PC-9 (cell line): ENCODE measurements at regions not wholly inside any gene's neighbourhood (a gene's known extent, or its start where the extent isn't known, plus 50 kb on each side); places are given as distances from the start of the nearest gene placed in this dataset.

Experiments used
- BruUV-seq: library from RNA; stranded (reverse); fragments of 400-500 nt; replicated peaks from 2 replicates; lab custom pipeline; 2021; lab: Mats Ljungman, UMichigan
- CTCF ChIA-PET: fragments of 300-600 bp; sonication (Branson Sonifier 250); formaldehyde crosslinking; loops from one replicate; lab custom pipeline; 2022; ENCODE audit warnings: antibody characterized with exemption; lab: Charles Lee
- POLR2A ChIA-PET: fragments of 300-600 bp; sonication (Branson Sonifier 250); formaldehyde crosslinking; loops from one replicate; lab custom pipeline; 2022; ENCODE audit warnings: antibody characterized with exemption; ENCODE audit not compliant: unreplicated experiment; lab: Charles Lee
- DNase-seq, 2 experiments: peaks; one replicate each; pipeline versions ENCODE4 v3.0.0 to v3.0.0-alpha.2; 2015 to 2022; ENCODE audit warnings: mixed read lengths in 1 of 2
- H2AFZ ChIP-seq: fragments of 200-600 bp; sonication (generic); 2 replicates; pipeline ENCODE4 v1.8.1; 2017; ENCODE audit warnings: antibody characterized with exemption
- H3F3A ChIP-seq: fragments of 200-600 bp; sonication (generic); 2 replicates; pipeline ENCODE4 v1.8.1; 2017; ENCODE audit warnings: antibody characterized with exemption, mild to moderate bottlenecking, low read depth; ENCODE audit not compliant: insufficient read depth
- H3K27ac ChIP-seq: fragments of 200-600 bp; sonication (generic); 2 replicates; pipeline ENCODE4 v1.6.1; 2016; ENCODE audit warnings: mixed run types
- H3K27me3 ChIP-seq: fragments of 200-600 bp; sonication (generic); 2 replicates; pipeline ENCODE4 v1.6.1; 2016; ENCODE audit warnings: low read depth, mixed run types; ENCODE audit not compliant: insufficient read depth
- H3K36me3 ChIP-seq: fragments of 200-600 bp; sonication (generic); 2 replicates; pipeline ENCODE4 v1.6.1; 2016; ENCODE audit warnings: low read depth, mixed run types
- H3K4me1 ChIP-seq: fragments of 200-600 bp; sonication (generic); replicated peaks from 2 replicates; pipeline ENCODE4 v1.6.1; 2016; ENCODE audit warnings: mixed run types; ENCODE audit not compliant: insufficient read depth
- H3K4me2 ChIP-seq: fragments of 200-600 bp; sonication (generic); 2 replicates; pipeline ENCODE4 v1.6.1; 2017; ENCODE audit warnings: mixed run types
- H3K4me3 ChIP-seq: fragments of 200-600 bp; sonication (generic); 2 replicates; pipeline ENCODE4 v1.6.1; 2016; ENCODE audit warnings: mixed run types
- H3K79me2 ChIP-seq: fragments of 200-600 bp; sonication (generic); 2 replicates; pipeline ENCODE4 v1.6.1; 2017; ENCODE audit warnings: low read depth, mixed run types
- H3K9me2 ChIP-seq: fragments of 200-600 bp; sonication (generic); 2 replicates; pipeline ENCODE4 v1.8.1; 2017; ENCODE audit warnings: mild to moderate bottlenecking; ENCODE audit not compliant: insufficient read depth
- H3K9me3 ChIP-seq: fragments of 200-600 bp; sonication (generic); 2 replicates; pipeline ENCODE4 v1.8.1; 2016; ENCODE audit warnings: low read depth; ENCODE audit not compliant: insufficient read depth
- H4K20me1 ChIP-seq: fragments of 200-600 bp; sonication (generic); 2 replicates; pipeline ENCODE4 v1.8.1; 2017; ENCODE audit not compliant: insufficient read depth
- EZH2 ChIP-seq: fragments of 200-600 bp; sonication (generic); IDR thresholded peaks from 2 replicates; pipeline ENCODE4 v1.8.0; 2017; ENCODE audit warnings: antibody characterized with exemption, low read depth
- intact Hi-C: fragments of 100-400 bp; cut with micrococcal nuclease; formaldehyde crosslinking; loops from one replicate; pipeline ENCODE4 v1.10.0; 2022; ENCODE audit not compliant: unreplicated experiment
- TF ChIP-seq, protein P1 (sequence below): fragments of 200-600 bp; sonication (generic); conservative IDR thresholded peaks from 2 replicates; pipeline ENCODE4 v1.6.1; 2017; ENCODE audit warnings: mixed run types, antibody characterized with exemption, mild to moderate bottlenecking, moderate library complexity

DNA sequence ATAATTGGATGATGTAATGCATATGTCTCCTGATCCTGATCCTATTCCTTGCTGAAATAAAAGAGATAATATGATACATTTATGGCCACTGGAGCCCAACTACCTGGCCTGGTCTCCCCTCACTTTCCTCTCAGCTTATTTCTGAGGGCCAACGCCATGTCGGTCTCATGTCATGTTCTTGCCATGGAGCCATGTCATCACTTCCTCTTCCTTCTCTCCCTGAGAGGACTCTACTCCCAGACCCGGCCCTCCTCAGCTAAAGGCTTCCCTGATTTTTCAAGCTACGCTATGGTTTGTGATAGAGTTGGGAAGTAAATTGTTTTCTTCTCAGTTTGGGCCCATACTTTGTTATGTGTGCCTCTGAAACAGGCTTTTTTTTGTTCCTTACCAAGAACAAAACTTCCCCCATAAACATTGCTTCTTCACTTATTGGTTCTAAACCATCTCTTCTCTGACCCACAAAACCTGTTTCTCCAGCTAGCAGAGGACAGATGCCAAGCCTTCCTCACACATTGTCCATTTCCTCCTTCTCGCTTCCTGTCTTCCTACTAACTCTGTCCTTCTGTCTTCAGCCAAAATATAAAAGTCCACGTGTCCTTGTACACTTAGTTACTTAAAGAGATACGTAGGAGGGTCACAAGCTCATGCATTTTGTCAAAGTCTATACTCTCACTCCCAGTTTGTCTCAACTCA is 319.9 kb upstream of the DACH1 start:
- intact Hi-C loops, result no loop called here
- POLR2A ChIA-PET, result no interaction called here
- H2AFZ ChIP-seq, result 0 out of 2 replicates have a peak overlapping the region, but pooled peaks have one; percentile 11

DNA sequence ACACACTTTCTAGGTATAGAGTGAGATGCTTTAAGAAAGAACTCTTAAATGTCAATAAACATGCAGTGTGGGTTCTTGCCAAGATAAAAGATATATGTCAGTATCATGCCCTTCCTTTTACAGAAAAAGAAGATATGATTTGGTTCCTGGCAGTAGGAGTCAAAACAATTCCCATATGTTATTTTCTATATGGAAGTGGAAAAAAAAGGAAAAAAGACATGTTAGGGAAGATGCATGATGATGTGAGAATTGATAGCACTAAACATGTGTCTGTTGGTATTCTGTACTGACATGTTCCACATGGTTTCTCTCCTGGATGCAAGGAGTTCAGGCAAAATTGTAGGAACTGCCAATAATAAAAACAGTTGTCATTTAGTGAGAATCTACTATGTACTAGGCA is 318.8 kb upstream of the DACH1 start:
- intact Hi-C loops, result no loop called here
- no peak for TF ChIP-seq EZH2
- TF ChIP-seq, protein P1, sequence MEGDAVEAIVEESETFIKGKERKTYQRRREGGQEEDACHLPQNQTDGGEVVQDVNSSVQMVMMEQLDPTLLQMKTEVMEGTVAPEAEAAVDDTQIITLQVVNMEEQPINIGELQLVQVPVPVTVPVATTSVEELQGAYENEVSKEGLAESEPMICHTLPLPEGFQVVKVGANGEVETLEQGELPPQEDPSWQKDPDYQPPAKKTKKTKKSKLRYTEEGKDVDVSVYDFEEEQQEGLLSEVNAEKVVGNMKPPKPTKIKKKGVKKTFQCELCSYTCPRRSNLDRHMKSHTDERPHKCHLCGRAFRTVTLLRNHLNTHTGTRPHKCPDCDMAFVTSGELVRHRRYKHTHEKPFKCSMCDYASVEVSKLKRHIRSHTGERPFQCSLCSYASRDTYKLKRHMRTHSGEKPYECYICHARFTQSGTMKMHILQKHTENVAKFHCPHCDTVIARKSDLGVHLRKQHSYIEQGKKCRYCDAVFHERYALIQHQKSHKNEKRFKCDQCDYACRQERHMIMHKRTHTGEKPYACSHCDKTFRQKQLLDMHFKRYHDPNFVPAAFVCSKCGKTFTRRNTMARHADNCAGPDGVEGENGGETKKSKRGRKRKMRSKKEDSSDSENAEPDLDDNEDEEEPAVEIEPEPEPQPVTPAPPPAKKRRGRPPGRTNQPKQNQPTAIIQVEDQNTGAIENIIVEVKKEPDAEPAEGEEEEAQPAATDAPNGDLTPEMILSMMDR, result no peak
- H3K27me3 ChIP-seq, result no peaks in the 10 kb centered on the region
- ChIA-PET CTCF (no interaction called here), POLR2A (no interaction called here)
- no TSS peak for BruUV-seq
- no peaks in the 10 kb centered on the region; the same call in 1 of the 2 replicates for H3K9me3 ChIP-seq
- H3K4me2 ChIP-seq, result no peak overlapping the region
- H4K20me1 ChIP-seq, result no peaks in the 10 kb centered on the region
- DNase-seq, result no peak
- no peak overlapping the region for H3K27ac ChIP-seq
- H3K4me3 ChIP-seq, result no peak overlapping the region
- H3K4me1 ChIP-seq, result peaks cover 7% of the 10 kb centered on the region; the same call in 1 of the 2 replicates
- H3F3A ChIP-seq, result no peaks in the 10 kb centered on the region
- H3K36me3 ChIP-seq, result no peaks in the 10 kb centered on the region
- H2AFZ ChIP-seq, result no peak overlapping the region
- H3K9me2 ChIP-seq, result no peaks in the 10 kb centered on the region
- H3K79me2 ChIP-seq, result no peaks in the 10 kb centered on the region

More for the DNA sequence above, 319.9 kb upstream of the DACH1 start:
- Histone ChIP-seq H3K36me3 (no peaks in the 10 kb centered on the region), H3K9me3 (no peaks in the 10 kb centered on the region), H3K27me3 (no peaks in the 10 kb centered on the region), H3K4me2 (peak overlapping the region; percentile 23; the same call in 1 of the 2 replicates), H3F3A (no peaks in the 10 kb centered on the region), H3K27ac (0 out of 2 replicates have a peak overlapping the region, but pooled peaks have one; percentile 9), H4K20me1 (no peaks in the 10 kb centered on the region), H3K4me1 (peaks cover 7% of the 10 kb centered on the region; the same call in 1 of the 2 replicates), H3K4me3 (no peak overlapping the region), H3K79me2 (no peaks in the 10 kb centered on the region), H3K9me2 (no peaks in the 10 kb centered on the region)
- CTCF ChIA-PET, result no interaction called here
- DNase-seq, result peak in 1 of 2 experiments; percentile 23
- BruUV-seq, result no TSS peak
- TF ChIP-seq, protein P1, result no peak
- no peak for TF ChIP-seq EZH2

DNA sequence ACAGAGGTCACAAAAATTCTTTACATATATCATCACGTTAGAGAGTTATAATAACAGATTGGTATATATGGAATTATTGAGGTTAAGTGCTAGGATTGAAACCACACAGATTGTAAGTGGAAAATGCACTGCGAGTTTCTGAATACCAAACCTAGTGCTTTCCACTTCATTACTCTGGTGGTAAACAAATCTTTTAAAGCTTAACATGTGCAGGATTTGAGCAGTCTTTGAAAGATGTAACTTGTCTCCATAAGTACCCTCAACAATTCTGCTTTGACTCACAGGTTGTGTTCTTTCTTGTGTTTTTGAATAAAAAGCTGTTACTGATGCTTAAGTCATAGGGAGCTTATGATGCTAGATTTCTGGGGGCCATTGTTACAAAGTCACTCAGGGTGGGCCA is 314.7 kb upstream of the DACH1 start:
- Histone ChIP-seq H3K79me2 (no peaks in the 10 kb centered on the region), H3K4me3 (no peak overlapping the region), H3K9me3 (no peaks in the 10 kb centered on the region; the same call in 1 of the 2 replicates), H3K9me2 (no peaks in the 10 kb centered on the region), H3K27me3 (no peaks in the 10 kb centered on the region), H3F3A (no peaks in the 10 kb centered on the region), H4K20me1 (no peaks in the 10 kb centered on the region), H3K27ac (no peak overlapping the region), H3K4me2 (no peak overlapping the region), H3K36me3 (no peaks in the 10 kb centered on the region), H3K4me1 (peaks cover 7% of the 10 kb centered on the region; the same call in 1 of the 2 replicates), H2AFZ (no peak overlapping the region)
- no peak for DNase-seq
- no TSS peak for BruUV-seq
- intact Hi-C loops, result no loop called here
- TF ChIP-seq, protein P1, result no peak
- TF ChIP-seq EZH2, result no peak
- ChIA-PET POLR2A (no interaction called here), CTCF (no interaction called here)
